ENCODE measurements at regions not wholly inside any gene's neighbourhood (a gene's known extent, or its start where the extent isn't known, plus 50 kb on each side); places are given as distances from the start of the nearest gene placed in this dataset.
"Not testable (repeated sequence)": the region's sequence is repeated elsewhere in the genome, so short reads cannot be mapped to it uniquely, and the experiment has no call there.

DNA sequence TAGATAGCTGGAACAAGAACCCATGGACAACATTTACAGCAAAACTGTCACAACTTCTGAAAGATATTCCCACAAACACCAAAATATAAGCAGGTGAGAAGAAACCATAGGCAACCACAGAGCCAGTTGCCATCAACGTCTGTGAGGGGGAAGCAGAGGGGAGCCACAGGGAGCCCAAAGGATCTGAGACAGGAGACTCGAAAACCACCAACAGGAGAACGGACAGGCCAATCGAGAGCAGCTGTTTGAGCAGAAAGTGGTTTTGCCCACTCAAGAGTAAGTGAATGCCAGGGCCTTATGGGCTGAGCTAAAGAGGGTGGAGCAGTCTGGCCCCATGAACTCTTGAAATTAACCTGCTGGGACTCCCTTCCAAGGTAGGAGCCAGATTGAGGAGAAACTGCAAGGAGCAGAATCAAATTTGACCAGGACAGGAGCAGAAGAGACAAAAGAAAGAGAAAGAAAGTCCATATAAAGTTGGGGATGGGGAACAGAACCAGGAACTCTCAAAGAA lies 195.4 kb downstream of the ANKRD60 start:
- DNase-seq: no peak

DNA sequence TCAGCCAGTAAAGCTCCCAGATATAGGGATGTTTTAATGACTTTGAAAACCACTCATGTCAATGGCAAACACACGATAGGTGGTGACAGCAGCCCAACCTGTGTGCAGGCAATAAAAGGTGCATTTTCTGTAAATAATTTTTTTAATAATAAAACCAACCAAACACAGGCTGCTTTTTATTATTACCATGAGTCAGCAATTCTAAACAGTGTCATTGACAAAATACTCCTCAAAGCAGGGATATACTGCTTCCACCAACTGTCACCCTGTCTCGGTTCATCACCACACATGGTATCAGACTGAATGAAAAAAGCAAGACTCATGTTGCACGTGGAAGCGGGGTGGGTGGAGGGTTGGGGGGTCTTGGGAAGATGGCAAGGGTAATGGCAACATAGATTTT lies 195.9 kb downstream of the ANKRD60 start:
- DNase-seq: no peak

DNA sequence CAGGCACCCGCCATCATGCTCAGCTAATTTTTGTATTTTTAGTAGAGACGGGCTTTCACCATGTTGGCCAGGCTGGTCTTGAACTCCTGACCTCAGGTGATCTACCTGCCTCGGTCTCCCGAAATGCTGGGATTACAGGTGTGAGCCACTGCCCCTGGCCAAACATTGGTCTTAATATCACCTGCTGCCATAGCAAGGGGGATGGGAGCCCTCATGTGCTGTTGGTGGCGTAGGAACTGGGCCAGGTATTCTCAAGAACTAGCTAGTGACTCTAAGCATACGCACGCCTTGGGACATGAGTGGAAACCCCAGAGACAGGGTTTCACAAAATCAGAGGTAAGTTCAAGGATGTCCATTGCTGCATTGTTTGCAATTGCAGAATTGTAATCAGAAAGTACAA lies 197.1 kb downstream of the ANKRD60 start:
- DNase-seq: not testable (repeated sequence)

- DNase-seq: no peak
Measured at GRCh38 chr20:58028123-58028522, 200.3 kb downstream of the ANKRD60 start.

- no peak for DNase-seq
Measured at GRCh38 chr20:58026361-58026760, 202.1 kb downstream of the ANKRD60 start.

GRCh38 chr20:58025233-58025632 lies 203.2 kb downstream of the ANKRD60 start:
- no peak for DNase-seq

GRCh38 chr20:58024241-58024721 lies 204.2 kb downstream of the ANKRD60 start:
- no peak for DNase-seq

DNA sequence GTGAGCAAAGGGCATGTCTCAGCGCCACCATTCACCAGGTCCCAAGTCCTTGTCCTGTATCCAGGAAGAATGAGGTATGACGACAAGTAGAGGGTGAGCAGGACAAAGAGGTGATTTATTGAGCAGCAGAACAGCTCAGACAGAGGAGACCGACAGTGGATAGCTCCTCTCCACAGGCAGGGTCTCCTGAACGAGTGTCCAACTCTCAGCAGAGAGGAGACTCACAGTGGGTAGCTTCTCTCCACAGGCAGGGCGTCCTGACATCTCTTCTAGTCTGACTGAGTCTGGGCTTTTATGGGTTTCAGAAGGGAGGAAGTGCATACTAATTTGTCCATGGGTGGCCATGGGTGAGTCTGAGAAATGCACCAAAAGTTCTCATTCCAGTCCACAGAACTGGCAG lies 204.7 kb downstream of the ANKRD60 start:
- no peak for DNase-seq

GRCh38 chr20:58023346-58023745 lies 205.1 kb downstream of the ANKRD60 start:
- no peak for DNase-seq

- no peak for DNase-seq
Measured at GRCh38 chr20:58022711-58023110, 205.7 kb downstream of the ANKRD60 start.

- DNase-seq: no peak
Measured at GRCh38 chr20:58021481-58021880, 207.0 kb downstream of the ANKRD60 start.

DNA sequence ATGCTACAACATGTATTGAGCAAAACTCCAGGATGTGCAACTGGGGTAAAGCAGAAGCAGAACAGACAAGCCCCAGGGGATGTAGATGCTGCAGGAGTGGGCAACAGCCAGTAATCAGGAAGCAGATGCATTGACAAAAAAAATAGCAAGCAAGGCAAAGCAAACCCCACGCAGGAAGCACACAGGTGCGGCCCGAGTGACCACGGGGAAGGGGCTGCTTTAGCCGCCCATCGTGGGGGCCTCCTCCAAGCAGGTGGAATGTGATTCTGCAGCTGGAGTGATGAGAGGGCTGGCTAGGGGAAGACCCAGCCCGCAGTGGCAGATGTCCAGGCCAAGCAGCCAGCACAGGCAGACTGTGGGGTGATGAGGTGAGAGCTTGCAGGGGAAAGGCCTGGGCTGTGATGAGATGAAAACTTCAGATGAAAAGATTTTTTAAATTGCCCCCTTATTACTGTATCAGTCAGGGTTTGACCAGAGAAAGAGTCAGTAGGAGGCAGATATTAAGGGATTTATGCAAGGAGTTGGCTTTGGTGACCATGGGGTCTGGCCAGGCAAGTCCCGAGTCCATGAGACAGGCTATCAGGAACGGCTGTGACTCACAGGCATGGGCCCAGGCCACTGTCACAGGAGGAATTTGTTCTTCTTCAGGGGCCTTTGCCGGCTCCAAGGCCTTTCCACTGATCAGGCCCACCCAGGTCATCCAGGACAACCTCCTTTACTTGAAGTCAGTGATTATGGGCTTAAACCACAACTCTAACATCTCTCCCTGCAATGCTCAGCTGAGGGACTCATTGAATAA lies 207.6 kb downstream of the ANKRD60 start:
- no peak for DNase-seq

DNA sequence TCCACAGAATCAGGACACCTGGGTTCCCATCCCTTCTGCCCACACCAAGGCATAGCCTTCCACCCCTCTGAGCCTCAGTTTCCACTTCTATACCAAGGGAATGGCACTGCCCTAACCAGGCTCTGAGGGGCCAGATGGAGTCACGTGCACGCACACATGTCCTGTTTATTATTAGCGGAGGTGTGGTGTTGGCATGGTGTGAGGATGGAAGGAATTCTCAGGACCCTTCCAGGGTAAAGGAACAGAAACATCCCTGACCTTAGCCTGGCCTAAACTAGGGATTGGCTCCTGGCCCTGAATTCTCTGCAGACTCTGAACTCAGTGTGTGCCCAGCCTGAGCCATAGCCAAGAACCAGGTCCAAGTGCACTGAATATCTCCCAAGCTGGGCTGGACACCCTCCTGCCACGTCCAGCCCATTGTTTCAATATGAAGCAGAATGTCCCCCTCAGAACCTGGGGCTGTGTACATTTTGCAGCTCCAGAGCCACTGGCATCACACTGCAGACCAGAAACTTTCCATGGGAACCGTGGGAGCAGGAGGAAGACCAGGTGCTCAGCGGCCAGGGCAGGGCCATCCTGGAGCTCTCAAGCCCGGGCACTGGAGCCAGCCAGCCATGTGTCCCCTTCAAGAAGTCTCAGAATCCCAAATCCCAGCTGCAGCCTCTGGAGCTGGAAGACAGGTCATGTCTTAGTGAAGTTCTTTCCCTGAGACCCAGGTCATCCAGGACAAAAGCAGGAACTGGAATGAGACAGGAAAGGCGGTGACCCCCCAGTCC lies 208.4 kb downstream of the ANKRD60 start:
- DNase-seq: no peak

DNA sequence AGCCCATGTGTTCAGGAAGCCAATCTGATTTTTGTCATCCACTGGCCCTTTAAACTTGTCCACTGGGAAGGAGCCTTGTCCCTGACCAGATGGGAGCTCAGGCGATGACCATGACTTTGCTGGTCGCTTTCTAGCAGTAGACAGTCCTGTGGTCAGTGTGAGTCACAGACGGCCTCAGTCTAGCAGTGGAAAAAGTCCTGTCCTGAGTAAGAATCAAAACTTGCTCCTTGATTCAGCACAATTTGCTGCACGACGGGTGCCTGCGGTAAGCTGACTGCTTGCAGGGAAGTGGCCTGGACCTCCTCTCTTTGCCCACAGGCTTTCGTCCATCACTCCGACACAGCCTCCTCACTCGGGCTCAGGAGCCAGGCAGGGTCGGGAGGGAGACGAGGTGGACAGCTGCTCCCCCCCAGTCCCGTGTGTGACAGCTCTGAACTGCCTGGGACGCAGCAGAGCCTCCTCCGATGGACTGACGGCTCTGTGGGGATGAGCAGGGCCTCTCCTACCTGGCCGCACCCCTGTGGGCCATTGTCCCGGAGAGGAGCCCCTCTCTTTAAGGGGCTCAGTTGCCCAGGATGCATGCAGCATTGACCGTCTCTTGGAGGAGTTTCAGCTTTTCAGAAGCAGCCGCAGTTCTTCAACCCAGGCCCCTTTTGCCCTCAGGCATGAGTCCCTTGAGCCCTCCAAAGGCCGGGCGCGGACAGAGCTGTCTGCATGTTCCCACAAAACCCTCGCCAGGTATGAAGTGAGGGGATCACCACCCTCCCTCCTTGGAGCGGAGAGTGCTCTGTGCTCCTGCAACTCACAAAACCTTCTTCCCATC lies 209.2 kb downstream of the ANKRD60 start:
- no peak for DNase-seq

DNA sequence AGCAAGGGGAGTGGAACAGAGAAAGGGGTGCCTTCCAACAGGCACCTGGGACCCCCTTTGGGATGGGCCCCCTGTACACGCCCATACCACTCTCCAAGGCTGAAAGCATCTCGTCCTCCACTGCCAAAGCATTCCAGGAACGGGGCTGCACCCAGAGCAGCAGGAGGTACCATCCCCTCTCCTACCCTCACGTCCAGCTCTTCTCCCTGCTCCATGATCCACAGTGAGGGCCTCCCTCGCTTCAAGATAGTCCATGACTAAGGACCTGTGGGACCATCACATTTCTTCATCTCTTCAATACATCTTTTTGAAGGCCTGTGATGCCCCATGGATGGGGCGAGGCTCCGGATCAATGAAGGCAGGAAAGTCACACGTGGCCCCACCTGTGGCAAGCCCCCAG lies 209.9 kb downstream of the ANKRD60 start:
- DNase-seq: no peak

DNA sequence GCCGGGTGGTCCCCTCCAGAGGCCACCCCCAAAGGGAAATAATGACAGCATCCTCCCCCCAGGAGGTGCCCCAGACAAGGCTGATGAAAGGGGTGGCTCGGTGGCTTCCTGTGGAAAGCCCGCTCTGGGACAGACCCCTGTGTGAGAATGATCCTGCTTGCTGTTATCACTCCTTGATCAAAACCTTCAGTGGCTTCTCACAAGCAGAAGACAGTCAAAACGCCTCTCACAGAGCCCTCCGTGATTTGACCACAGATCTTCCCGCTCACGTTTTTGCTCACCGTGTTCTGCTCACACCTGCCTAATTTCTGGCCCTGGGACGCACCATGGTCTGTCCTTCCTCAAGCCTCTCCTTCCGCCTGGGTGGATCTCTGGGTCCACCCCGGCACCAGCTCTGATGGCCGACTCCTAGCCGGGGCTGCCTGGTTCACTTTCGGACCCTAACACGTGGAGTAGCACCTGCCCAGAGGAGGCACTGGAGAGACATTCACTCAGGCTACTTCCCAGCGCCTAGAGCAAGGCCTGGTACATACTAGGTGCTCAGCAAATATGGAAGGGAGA lies 210.4 kb downstream of the ANKRD60 start:
- DNase-seq: no peak

- DNase-seq: no peak
Measured at GRCh38 chr20:58017231-58017969, 211.1 kb downstream of the ANKRD60 start.

- no peak for DNase-seq
Measured at GRCh38 chr20:58016779-58017178, 211.7 kb downstream of the ANKRD60 start.

GRCh38 chr20:58014628-58015315 lies 213.7 kb downstream of the ANKRD60 start:
- no peak for DNase-seq

DNA sequence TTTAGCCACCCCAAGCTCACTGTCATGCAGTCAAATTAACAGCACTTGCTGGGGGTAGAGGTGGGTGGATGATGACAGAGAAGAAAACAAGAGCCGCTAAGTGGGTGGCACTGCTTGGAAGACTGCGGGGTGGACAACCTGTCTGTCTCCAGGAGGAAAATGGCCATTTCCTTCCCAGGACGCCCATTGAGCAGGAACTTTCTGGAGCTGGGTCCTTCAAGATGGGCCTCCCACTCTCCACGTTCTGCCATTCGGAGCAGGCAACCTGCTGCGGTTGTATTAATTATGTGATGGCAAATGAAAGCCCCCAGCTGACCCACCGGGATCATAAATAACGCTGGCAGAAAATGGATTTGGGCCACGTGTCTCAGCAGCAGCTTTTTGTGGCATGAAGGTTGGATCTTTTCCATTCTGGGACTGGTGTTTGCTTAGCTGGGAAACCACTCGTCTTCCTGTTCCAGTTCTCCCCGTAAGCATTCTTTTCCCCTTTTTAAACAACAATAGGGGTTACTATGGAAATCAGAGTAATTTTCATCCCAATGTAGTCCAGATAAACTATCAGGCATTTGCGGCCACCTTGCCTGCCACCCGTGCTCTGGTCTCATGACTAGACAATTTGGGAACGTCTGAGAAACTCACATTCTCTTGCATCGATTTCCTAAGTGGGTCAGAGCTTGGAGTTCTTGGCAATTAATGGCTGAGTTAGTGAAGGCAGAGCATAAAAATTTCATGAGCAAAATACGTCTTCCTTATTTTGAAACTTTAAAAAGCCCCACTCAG lies 215.5 kb downstream of the ANKRD60 start:
- DNase-seq: no peak

Measured in stimulated activated CD4-positive, alpha-beta T cell treated with anti-CD3 and anti-CD28 coated beads, Interleukin-1b, Interleukin-23, amount 100 ng/mL, for 48 hours (primary cell).